NCI-H526 treated with DMSO at 0.1 percent for 48 hours (cell line): ENCODE measurements at regions not wholly inside any gene's neighbourhood (a gene's known extent, or its start where the extent isn't known, plus 50 kb on each side); places are given as distances from the start of the nearest gene placed in this dataset.

Experiments used
- DNase-seq: peaks from one replicate; lab custom pipeline; 2025; lab: John Stamatoyannopoulos, UW

GRCh38 chr2:52934920-52935640 is 832.5 kb upstream of the CHAC2 start:
- DNase-seq = no peak

GRCh38 chr2:52934323-52934898 is 833.2 kb upstream of the CHAC2 start:
- no peak for DNase-seq

GRCh38 chr2:52933878-52934277 is 833.7 kb upstream of the CHAC2 start:
- no peak for DNase-seq

GRCh38 chr2:52931660-52932059 is 835.9 kb upstream of the CHAC2 start:
- DNase-seq = no peak

GRCh38 chr2:52929412-52929811 is 838.2 kb upstream of the CHAC2 start:
- DNase-seq = no peak

GRCh38 chr2:52919673-52920072 is 847.9 kb upstream of the CHAC2 start:
- DNase-seq = no peak

- no peak for DNase-seq
These were observed 849.1 kb upstream of the CHAC2 start for GRCh38 chr2:52918551-52918950.

- no peak for DNase-seq
These were observed 850.6 kb upstream of the CHAC2 start for GRCh38 chr2:52916981-52917380.

GRCh38 chr2:52904355-52904891 is 863.2 kb upstream of the CHAC2 start:
- DNase-seq = no peak

- no peak for DNase-seq
These were observed 870.0 kb upstream of the CHAC2 start for GRCh38 chr2:52897511-52898044.

- DNase-seq = no peak
These were observed 871.8 kb upstream of the CHAC2 start for GRCh38 chr2:52895726-52896340.

GRCh38 chr2:52886556-52886955 is 881.0 kb upstream of the CHAC2 start:
- no peak for DNase-seq

GRCh38 chr2:52884761-52885352 is 882.7 kb upstream of the CHAC2 start:
- no peak for DNase-seq

GRCh38 chr2:52882974-52883373 is 884.6 kb upstream of the CHAC2 start:
- DNase-seq = no peak

GRCh38 chr2:52881606-52882005 is 886.0 kb upstream of the CHAC2 start:
- no peak for DNase-seq

GRCh38 chr2:52880872-52881271 is 886.7 kb upstream of the CHAC2 start:
- peak; percentile 74 for DNase-seq

GRCh38 chr2:52879561-52879960 is 888.0 kb upstream of the CHAC2 start:
- DNase-seq = no peak

- DNase-seq = no peak
These were observed 889.9 kb upstream of the CHAC2 start for GRCh38 chr2:52877703-52878102.

GRCh38 chr2:52874466-52875106 is 893.0 kb upstream of the CHAC2 start:
- no peak for DNase-seq

GRCh38 chr2:52862801-52863200 is 904.8 kb upstream of the CHAC2 start:
- DNase-seq = no peak

GRCh38 chr2:52861596-52861995 is 906.0 kb upstream of the CHAC2 start:
- no peak for DNase-seq

- no peak for DNase-seq
These were observed 908.5 kb upstream of the CHAC2 start for GRCh38 chr2:52859065-52859464.
